IMR-90 (cell line): ENCODE measurements at regions not wholly inside any gene's neighbourhood (a gene's known extent, or its start where the extent isn't known, plus 50 kb on each side); places are given as distances from the start of the nearest gene placed in this dataset.

ENCODE experiments used
- ATAC-seq: fragments of 200-7000 bp; cut with Tn5 transposase; 2 replicates; pipeline ENCODE4 v1.9.1; 2020; ENCODE audit warnings: low read depth, mild to moderate bottlenecking, moderate library complexity
- BruUV-seq: library from RNA; stranded (reverse); fragments of 400-500 nt; replicated peaks from 2 replicates; lab custom pipeline; 2021; lab: Mats Ljungman, UMichigan
- CTCF ChIA-PET: fragments of 300-600 bp; formaldehyde crosslinking; extraction: SDS; loops from one replicate; lab custom pipeline; 2021; ENCODE audit warnings: antibody characterized with exemption; lab: Yijun Ruan, JAX
- POLR2A ChIA-PET: fragments of 300-600 bp; sonication (Branson Sonifier 250); formaldehyde crosslinking; loops from one replicate; lab custom pipeline; 2022; ENCODE audit warnings: antibody characterized with exemption; ENCODE audit not compliant: unreplicated experiment; lab: Charles Lee
- DNase-seq: peaks from one replicate; pipeline ENCODE4 v3.0.0; 2013
- H2AFZ ChIP-seq: replicated peaks from 2 replicates; pipeline ENCODE3; 2013; ENCODE audit warnings: low read length, mild to moderate bottlenecking; ENCODE audit not compliant: poor library complexity
- H2AK5ac ChIP-seq: 2 replicates; pipeline ENCODE4 v1.6.1; 2013; ENCODE audit warnings: low read depth, low read length, inconsistent platforms
- H2AK9ac ChIP-seq: replicated peaks from 2 replicates; pipeline ENCODE3; 2013; ENCODE audit warnings: mild to moderate bottlenecking, low read depth, low read length, moderate library complexity; ENCODE audit not compliant: poor library complexity
- H2BK120ac ChIP-seq: 2 replicates; pipeline ENCODE4 v1.6.1; 2013; ENCODE audit warnings: low read depth, low read length, inconsistent platforms
- H2BK15ac ChIP-seq: 3 replicates; pipeline ENCODE4 v1.6.1; 2013; ENCODE audit warnings: low read depth, low read length, inconsistent platforms
- H2BK20ac ChIP-seq: 2 replicates; pipeline ENCODE4 v1.6.1; 2013; ENCODE audit warnings: low read depth, mild to moderate bottlenecking, inconsistent platforms, low read length, moderate library complexity
- H2BK5ac ChIP-seq: 2 replicates; pipeline ENCODE4 v1.6.1; 2013; ENCODE audit warnings: mild to moderate bottlenecking, low read depth, low read length, inconsistent platforms; ENCODE audit not compliant: poor library complexity, severe bottlenecking
- H3K14ac ChIP-seq: replicated peaks from 2 replicates; pipeline ENCODE4 v1.6.1; 2013; ENCODE audit warnings: low read depth, low read length, inconsistent platforms
- H3K18ac ChIP-seq: 2 replicates; pipeline ENCODE4 v1.6.1; 2013; ENCODE audit warnings: low read depth, low read length, control low read depth
- H3K23ac ChIP-seq: 2 replicates; pipeline ENCODE4 v1.6.1; 2013; ENCODE audit warnings: low read depth, low read length, inconsistent platforms
- H3K27ac ChIP-seq: 2 replicates; pipeline ENCODE4 v1.5.1; 2013; ENCODE audit warnings: mild to moderate bottlenecking, control low read depth, low read length; ENCODE audit not compliant: insufficient read depth
- H3K27me3 ChIP-seq: 2 replicates; pipeline ENCODE4 v1.6.1; 2013; ENCODE audit warnings: low read length; ENCODE audit not compliant: control insufficient read depth, insufficient read depth
- H3K36me3 ChIP-seq: 2 replicates; pipeline ENCODE4 v1.6.1; 2013; ENCODE audit warnings: low read length, mixed read lengths; ENCODE audit not compliant: control insufficient read depth, insufficient read depth
- H3K4ac ChIP-seq: 2 replicates; pipeline ENCODE4 v1.6.1; 2013; ENCODE audit warnings: low read depth, low read length, inconsistent platforms
- H3K4me1 ChIP-seq: 2 replicates; pipeline ENCODE4 v1.6.1; 2013; ENCODE audit warnings: low read length, mixed read lengths; ENCODE audit not compliant: control insufficient read depth, insufficient read depth
- H3K4me2 ChIP-seq: 2 replicates; pipeline ENCODE4 v1.6.1; 2013; ENCODE audit warnings: low read depth, mild to moderate bottlenecking, control low read depth, low read length, moderate library complexity
- H3K4me3 ChIP-seq: 2 replicates; pipeline ENCODE4 v1.5.1; 2013; ENCODE audit warnings: low read depth, mild to moderate bottlenecking, control low read depth, low read length, moderate library complexity; ENCODE audit not compliant: insufficient read depth
- H3K56ac ChIP-seq: 2 replicates; pipeline ENCODE4 v1.6.1; 2013; ENCODE audit warnings: low read length, inconsistent platforms; ENCODE audit not compliant: insufficient read depth; ENCODE audit errors: extremely low read depth
- H3K79me1 ChIP-seq, 2 experiments: 2 replicates each; pipeline ENCODE4 v1.6.1; 2013; ENCODE audit warnings: low read length in 2 of 2, inconsistent platforms in 1 of 2, low read depth in 1 of 2
- H3K9ac ChIP-seq: 2 replicates; pipeline ENCODE4 v1.6.1; 2013; ENCODE audit warnings: low read depth, low read length, control low read depth
- H3K9me1 ChIP-seq: 2 replicates; pipeline ENCODE4 v1.6.1; 2013; ENCODE audit warnings: low read length, inconsistent platforms; ENCODE audit not compliant: insufficient read depth
- H3K9me3 ChIP-seq: 2 replicates; pipeline ENCODE4 v1.6.1; 2013; ENCODE audit warnings: low read length; ENCODE audit not compliant: control insufficient read depth, insufficient read depth
- H4K20me1 ChIP-seq: 2 replicates; pipeline ENCODE4 v1.6.1; 2013; ENCODE audit warnings: low read length, inconsistent platforms; ENCODE audit not compliant: insufficient read depth
- H4K5ac ChIP-seq: 2 replicates; pipeline ENCODE4 v1.6.1; 2013; ENCODE audit warnings: mild to moderate bottlenecking, low read depth, low read length, control low read depth
- H4K8ac ChIP-seq, 2 experiments: 2 replicates each; pipeline ENCODE4 v1.6.1; 2013; ENCODE audit warnings: low read depth in 2 of 2, low read length in 2 of 2, control low read depth in 1 of 2, inconsistent platforms in 1 of 2
- H4K91ac ChIP-seq: 2 replicates; pipeline ENCODE4 v1.6.1; 2013; ENCODE audit warnings: low read depth, low read length, inconsistent platforms; ENCODE audit not compliant: insufficient read depth
- BHLHE40 ChIP-seq: fragments of 150-350 bp; IDR thresholded peaks from 2 replicates; pipeline ENCODE4 v1.6.1; 2016; ENCODE audit warnings: mild to moderate bottlenecking, low read depth, low read length
- MXI1 ChIP-seq: IDR thresholded peaks from 2 replicates; pipeline ENCODE4 v1.6.1; 2012; ENCODE audit warnings: low read depth, mild to moderate bottlenecking, low read length, moderate library complexity, borderline replicate concordance
- RAD21 ChIP-seq: IDR thresholded peaks from 2 replicates; pipeline ENCODE4 v1.6.1; 2012; ENCODE audit warnings: low read length, improper control_type of control experiment
- RCOR1 ChIP-seq: IDR thresholded peaks from 2 replicates; pipeline ENCODE4 v1.6.1; 2012; ENCODE audit warnings: mild to moderate bottlenecking, low read length, improper control_type of control experiment; ENCODE audit not compliant: insufficient replicate concordance
- USF2 ChIP-seq: fragments of 150-350 bp; IDR thresholded peaks from 2 replicates; pipeline ENCODE4 v1.6.1; 2017; ENCODE audit warnings: mild to moderate bottlenecking, antibody characterized with exemption, low read length, low read depth
- WGBS, 2 experiments: methylation state at CpG; one replicate each; pipeline versions ENCODE4 v1.1.5 to v1.1.7; 2013; ENCODE audit warnings: missing lambda C conversion rate in 2 of 2; ENCODE audit not compliant: insufficient read length in 1 of 2; ENCODE audit errors: extremely low coverage in 2 of 2; 5-methylcytosine and 5-hydroxymethylcytosine counted together
- dilution Hi-C: fragments of 300-500 bp; cut with HindIII; formaldehyde crosslinking; loops from one replicate; pipeline ENCODE4 v1.14.3; 2018; ENCODE audit warnings: low sequenced_read_pairs; ENCODE audit not compliant: unreplicated experiment
- in situ Hi-C: fragments of 300-500 bp; cut with MboI; formaldehyde crosslinking; loops from 3 replicates; pipeline ENCODE4 v1.14.3; 2019; ENCODE audit warnings: low sequenced_read_pairs, inconsistent platforms, mixed read lengths
- intact Hi-C: fragments of 100-400 bp; cut with micrococcal nuclease; formaldehyde crosslinking; loops from 2 replicates; pipeline ENCODE4 v1.10.0; 2022

GRCh38 chr21:22900490-22900889 is 1902.3 kb downstream of the NCAM2 start:
- H3K79me1 ChIP-seq = no peaks in the 10 kb centered on the region
- CTCF ChIA-PET = no interaction called here
- intact Hi-C loops = no loop called here

More at GRCh38 chr21:22900490-22900889, 1902.3 kb downstream of the NCAM2 start:
- ATAC-seq (no peak), DNase-seq (peak; percentile 2)
- Histone ChIP-seq H3K27ac (no peak overlapping the region), H3K27me3 (no peaks in the 10 kb centered on the region), H3K4me2 (no peak overlapping the region), H2BK120ac (no peak overlapping the region), H3K56ac (no peak overlapping the region), H3K4ac (no peak overlapping the region), H3K36me3 (no peaks in the 10 kb centered on the region), H3K18ac (no peak overlapping the region), H3K14ac (no peak overlapping the region), H3K9ac (no peak overlapping the region), H3K9me3 (peaks cover 2% of the 10 kb centered on the region; the same call in 1 of the 2 replicates), H3K4me3 (no peak overlapping the region), H2BK15ac (no peak overlapping the region), H4K8ac (no peak overlapping the region), H3K4me1 (no peaks in the 10 kb centered on the region), H2BK20ac (no peak overlapping the region), H4K5ac (no peak overlapping the region), H4K20me1 (no peaks in the 10 kb centered on the region), H3K23ac (no peak overlapping the region), H2AK9ac (no peak overlapping the region), H3K9me1 (no peaks in the 10 kb centered on the region), H2BK5ac (no peak overlapping the region), H4K91ac (no peak overlapping the region), H2AK5ac (no peak overlapping the region), H2AFZ (no peak overlapping the region)
- in situ Hi-C loops (no loop called here), dilution Hi-C loops (no loop called here)
- no CpG with 5 or more reads among the region's 2 CpGs for WGBS, 2 experiments
- POLR2A ChIA-PET = interaction anchor here (0.5 kb wide), 1 partner anchor 10 kb away, joined by 3 read pairs; no protein-coding TSS in a partner anchor
- no TSS peak for BruUV-seq
- TF ChIP-seq BHLHE40 (no peak), RCOR1 (no peak), USF2 (no peak), MXI1 (no peak), RAD21 (no peak)
